H1 (cell line): ENCODE measurements at regions not wholly inside any gene's neighbourhood (a gene's known extent, or its start where the extent isn't known, plus 50 kb on each side); places are given as distances from the start of the nearest gene placed in this dataset.

ENCODE experiments used
- TF ChIP-seq, protein P1 (sequence below): fragments of 300-600 bp; sonication (generic); IDR thresholded peaks from 2 replicates; pipeline ENCODE4 v1.7.1; 2012; ENCODE audit warnings: low read length, moderate library complexity, mild to moderate bottlenecking, inconsistent platforms; ENCODE audit not compliant: insufficient replicate concordance

DNA sequence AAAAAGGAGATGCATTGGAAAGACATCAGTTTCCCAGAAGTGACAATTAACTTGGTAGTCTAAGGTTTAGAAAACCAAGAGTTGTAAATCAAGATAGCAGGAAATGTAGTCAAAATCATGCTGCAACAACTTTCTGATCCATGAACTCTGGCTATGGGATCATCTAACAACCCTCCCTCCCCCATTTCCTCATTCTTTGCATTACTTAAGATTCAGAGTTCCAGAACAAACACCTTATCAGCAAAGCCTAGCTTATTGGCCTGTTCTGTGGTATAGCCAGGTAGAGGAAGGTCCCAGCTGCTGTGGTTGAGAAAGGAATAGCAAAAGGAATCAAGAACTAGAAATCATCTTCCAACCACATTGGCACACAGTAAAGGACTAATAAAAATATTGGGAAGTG is 651.1 kb downstream of the METTL15 start (continued):
- TF ChIP-seq, protein P1, sequence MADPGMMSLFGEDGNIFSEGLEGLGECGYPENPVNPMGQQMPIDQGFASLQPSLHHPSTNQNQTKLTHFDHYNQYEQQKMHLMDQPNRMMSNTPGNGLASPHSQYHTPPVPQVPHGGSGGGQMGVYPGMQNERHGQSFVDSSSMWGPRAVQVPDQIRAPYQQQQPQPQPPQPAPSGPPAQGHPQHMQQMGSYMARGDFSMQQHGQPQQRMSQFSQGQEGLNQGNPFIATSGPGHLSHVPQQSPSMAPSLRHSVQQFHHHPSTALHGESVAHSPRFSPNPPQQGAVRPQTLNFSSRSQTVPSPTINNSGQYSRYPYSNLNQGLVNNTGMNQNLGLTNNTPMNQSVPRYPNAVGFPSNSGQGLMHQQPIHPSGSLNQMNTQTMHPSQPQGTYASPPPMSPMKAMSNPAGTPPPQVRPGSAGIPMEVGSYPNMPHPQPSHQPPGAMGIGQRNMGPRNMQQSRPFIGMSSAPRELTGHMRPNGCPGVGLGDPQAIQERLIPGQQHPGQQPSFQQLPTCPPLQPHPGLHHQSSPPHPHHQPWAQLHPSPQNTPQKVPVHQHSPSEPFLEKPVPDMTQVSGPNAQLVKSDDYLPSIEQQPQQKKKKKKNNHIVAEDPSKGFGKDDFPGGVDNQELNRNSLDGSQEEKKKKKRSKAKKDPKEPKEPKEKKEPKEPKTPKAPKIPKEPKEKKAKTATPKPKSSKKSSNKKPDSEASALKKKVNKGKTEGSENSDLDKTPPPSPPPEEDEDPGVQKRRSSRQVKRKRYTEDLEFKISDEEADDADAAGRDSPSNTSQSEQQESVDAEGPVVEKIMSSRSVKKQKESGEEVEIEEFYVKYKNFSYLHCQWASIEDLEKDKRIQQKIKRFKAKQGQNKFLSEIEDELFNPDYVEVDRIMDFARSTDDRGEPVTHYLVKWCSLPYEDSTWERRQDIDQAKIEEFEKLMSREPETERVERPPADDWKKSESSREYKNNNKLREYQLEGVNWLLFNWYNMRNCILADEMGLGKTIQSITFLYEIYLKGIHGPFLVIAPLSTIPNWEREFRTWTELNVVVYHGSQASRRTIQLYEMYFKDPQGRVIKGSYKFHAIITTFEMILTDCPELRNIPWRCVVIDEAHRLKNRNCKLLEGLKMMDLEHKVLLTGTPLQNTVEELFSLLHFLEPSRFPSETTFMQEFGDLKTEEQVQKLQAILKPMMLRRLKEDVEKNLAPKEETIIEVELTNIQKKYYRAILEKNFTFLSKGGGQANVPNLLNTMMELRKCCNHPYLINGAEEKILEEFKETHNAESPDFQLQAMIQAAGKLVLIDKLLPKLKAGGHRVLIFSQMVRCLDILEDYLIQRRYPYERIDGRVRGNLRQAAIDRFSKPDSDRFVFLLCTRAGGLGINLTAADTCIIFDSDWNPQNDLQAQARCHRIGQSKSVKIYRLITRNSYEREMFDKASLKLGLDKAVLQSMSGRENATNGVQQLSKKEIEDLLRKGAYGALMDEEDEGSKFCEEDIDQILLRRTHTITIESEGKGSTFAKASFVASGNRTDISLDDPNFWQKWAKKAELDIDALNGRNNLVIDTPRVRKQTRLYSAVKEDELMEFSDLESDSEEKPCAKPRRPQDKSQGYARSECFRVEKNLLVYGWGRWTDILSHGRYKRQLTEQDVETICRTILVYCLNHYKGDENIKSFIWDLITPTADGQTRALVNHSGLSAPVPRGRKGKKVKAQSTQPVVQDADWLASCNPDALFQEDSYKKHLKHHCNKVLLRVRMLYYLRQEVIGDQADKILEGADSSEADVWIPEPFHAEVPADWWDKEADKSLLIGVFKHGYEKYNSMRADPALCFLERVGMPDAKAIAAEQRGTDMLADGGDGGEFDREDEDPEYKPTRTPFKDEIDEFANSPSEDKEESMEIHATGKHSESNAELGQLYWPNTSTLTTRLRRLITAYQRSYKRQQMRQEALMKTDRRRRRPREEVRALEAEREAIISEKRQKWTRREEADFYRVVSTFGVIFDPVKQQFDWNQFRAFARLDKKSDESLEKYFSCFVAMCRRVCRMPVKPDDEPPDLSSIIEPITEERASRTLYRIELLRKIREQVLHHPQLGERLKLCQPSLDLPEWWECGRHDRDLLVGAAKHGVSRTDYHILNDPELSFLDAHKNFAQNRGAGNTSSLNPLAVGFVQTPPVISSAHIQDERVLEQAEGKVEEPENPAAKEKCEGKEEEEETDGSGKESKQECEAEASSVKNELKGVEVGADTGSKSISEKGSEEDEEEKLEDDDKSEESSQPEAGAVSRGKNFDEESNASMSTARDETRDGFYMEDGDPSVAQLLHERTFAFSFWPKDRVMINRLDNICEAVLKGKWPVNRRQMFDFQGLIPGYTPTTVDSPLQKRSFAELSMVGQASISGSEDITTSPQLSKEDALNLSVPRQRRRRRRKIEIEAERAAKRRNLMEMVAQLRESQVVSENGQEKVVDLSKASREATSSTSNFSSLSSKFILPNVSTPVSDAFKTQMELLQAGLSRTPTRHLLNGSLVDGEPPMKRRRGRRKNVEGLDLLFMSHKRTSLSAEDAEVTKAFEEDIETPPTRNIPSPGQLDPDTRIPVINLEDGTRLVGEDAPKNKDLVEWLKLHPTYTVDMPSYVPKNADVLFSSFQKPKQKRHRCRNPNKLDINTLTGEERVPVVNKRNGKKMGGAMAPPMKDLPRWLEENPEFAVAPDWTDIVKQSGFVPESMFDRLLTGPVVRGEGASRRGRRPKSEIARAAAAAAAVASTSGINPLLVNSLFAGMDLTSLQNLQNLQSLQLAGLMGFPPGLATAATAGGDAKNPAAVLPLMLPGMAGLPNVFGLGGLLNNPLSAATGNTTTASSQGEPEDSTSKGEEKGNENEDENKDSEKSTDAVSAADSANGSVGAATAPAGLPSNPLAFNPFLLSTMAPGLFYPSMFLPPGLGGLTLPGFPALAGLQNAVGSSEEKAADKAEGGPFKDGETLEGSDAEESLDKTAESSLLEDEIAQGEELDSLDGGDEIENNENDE, result no peak
